Astrocyte (in vitro differentiated cells and primary cell): ENCODE measurements at regions not wholly inside any gene's neighbourhood (a gene's known extent, or its start where the extent isn't known, plus 50 kb on each side); places are given as distances from the start of the nearest gene placed in this dataset.

Source experiments
- DNase-seq: peaks from one replicate; pipeline ENCODE4 v3.0.0-alpha.2; 2010; ENCODE audit warnings: low read depth
- FAIRE-seq: peaks from 2 replicates; lab custom pipeline; 2011; peaks lifted over from hg19 to GRCh38; lab: Jason Lieb, UNC
- H2AFZ ChIP-seq: 2 replicates; pipeline ENCODE4 v1.6.0; 2012; ENCODE audit warnings: low read depth, low read length, inconsistent platforms
- H3K27ac ChIP-seq: 2 replicates; pipeline ENCODE4 v1.5.1; 2011; ENCODE audit warnings: low read depth, low read length, inconsistent platforms
- H3K27me3 ChIP-seq: 2 replicates; pipeline ENCODE4 v1.6.0; 2011; ENCODE audit warnings: low read length, inconsistent platforms; ENCODE audit not compliant: insufficient read depth
- H3K36me3 ChIP-seq: 2 replicates; pipeline ENCODE4 v1.5.1; 2011; ENCODE audit warnings: low read length, inconsistent platforms; ENCODE audit not compliant: insufficient read depth
- H3K4me1 ChIP-seq: 2 replicates; pipeline ENCODE4 v1.5.1; 2011; ENCODE audit warnings: low read length, inconsistent platforms; ENCODE audit not compliant: insufficient read depth
- H3K4me2 ChIP-seq: 2 replicates; pipeline ENCODE4 v1.6.0; 2012; ENCODE audit warnings: low read length, inconsistent platforms
- H3K4me3 ChIP-seq: 2 replicates; pipeline ENCODE4 v1.5.1; 2011; ENCODE audit warnings: low read depth, mild to moderate bottlenecking, low read length, inconsistent platforms; ENCODE audit not compliant: insufficient read depth
- H3K79me2 ChIP-seq: 2 replicates; pipeline ENCODE4 v1.6.0; 2012; ENCODE audit warnings: mild to moderate bottlenecking, low read length, inconsistent platforms; ENCODE audit not compliant: insufficient read depth
- H3K9ac ChIP-seq: 2 replicates; pipeline ENCODE4 v1.6.0; 2012; ENCODE audit warnings: mild to moderate bottlenecking, low read length, inconsistent platforms
- H3K9me3 ChIP-seq: 2 replicates; pipeline ENCODE4 v1.5.1; 2012; ENCODE audit warnings: low read depth, mild to moderate bottlenecking, low read length, inconsistent platforms; ENCODE audit not compliant: insufficient read depth
- H4K20me1 ChIP-seq: 2 replicates; pipeline ENCODE4 v1.6.0; 2012; ENCODE audit warnings: low read length, inconsistent platforms; ENCODE audit not compliant: insufficient read depth
- H3K27ac Mint-ChIP-seq: one replicate; pipeline ENCODE4 v1.8.0; 2021; ENCODE audit warnings: mild to moderate bottlenecking, mixed read lengths; ENCODE audit not compliant: unreplicated experiment
- H3K27me3 Mint-ChIP-seq: one replicate; pipeline ENCODE4 v1.8.0; 2021; ENCODE audit warnings: low read depth, mixed read lengths; ENCODE audit not compliant: unreplicated experiment
- H3K36me3 Mint-ChIP-seq: one replicate; pipeline ENCODE4 v1.8.0; 2021; ENCODE audit warnings: low read depth, mixed read lengths; ENCODE audit not compliant: unreplicated experiment
- H3K4me1 Mint-ChIP-seq: one replicate; pipeline ENCODE4 v1.8.0; 2021; ENCODE audit warnings: low read depth, mixed read lengths; ENCODE audit not compliant: unreplicated experiment
- H3K4me3 Mint-ChIP-seq: one replicate; pipeline ENCODE4 v1.8.0; 2021; ENCODE audit warnings: mild to moderate bottlenecking, moderate library complexity, mixed read lengths; ENCODE audit not compliant: unreplicated experiment
- H3K9me3 Mint-ChIP-seq: one replicate; pipeline ENCODE4 v1.8.0; 2021; ENCODE audit warnings: mild to moderate bottlenecking, mixed read lengths; ENCODE audit not compliant: unreplicated experiment
- EZH2 ChIP-seq: IDR thresholded peaks from 2 replicates; pipeline ENCODE4 v1.6.1; 2012; ENCODE audit warnings: mild to moderate bottlenecking, low read length, inconsistent platforms; ENCODE audit not compliant: insufficient read depth
- TF ChIP-seq, protein P1 (sequence below): IDR thresholded peaks from 2 replicates; pipeline ENCODE4 v1.5.1; 2011; ENCODE audit warnings: low read depth, mild to moderate bottlenecking, inconsistent platforms, low read length, moderate library complexity; ENCODE audit not compliant: insufficient read depth

DNA sequence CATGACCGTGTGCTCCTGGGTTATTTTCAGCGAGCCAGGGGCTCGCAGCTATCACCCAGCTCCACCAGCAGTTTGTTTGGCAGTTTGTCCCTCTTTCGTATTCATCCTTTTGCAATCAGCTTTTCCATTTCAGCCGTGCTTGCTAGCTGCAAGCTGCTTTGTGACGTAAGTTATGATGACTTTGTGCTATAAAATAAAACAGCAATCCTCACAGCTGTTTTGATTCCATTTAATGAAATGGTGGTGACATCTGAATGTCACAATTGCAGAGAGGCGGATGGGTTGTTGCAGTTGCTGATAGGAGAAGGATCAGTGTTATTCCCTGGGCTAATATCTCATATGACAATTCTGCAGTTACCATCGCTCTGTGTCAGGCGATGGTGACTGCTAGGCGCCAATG, 251.7 kb downstream of the SNX10 start:
- Mint-ChIP-seq H3K9me3 (no peaks in the 10 kb centered on the region), H3K27me3 (peaks cover 20% of the 10 kb centered on the region), H3K27ac (no peak overlapping the region), H3K4me1 (no peaks in the 10 kb centered on the region), H3K36me3 (no peaks in the 10 kb centered on the region), H3K4me3 (no peak overlapping the region)
- no peak overlapping the region for H3K4me3 ChIP-seq
- H3K36me3 ChIP-seq = no peaks in the 10 kb centered on the region
- no peaks in the 10 kb centered on the region for H3K79me2 ChIP-seq
- no peaks in the 10 kb centered on the region for H3K4me1 ChIP-seq
- no peak for DNase-seq
- H2AFZ ChIP-seq = no peak overlapping the region
- no peak for FAIRE-seq
- no peak overlapping the region for H3K4me2 ChIP-seq
- H3K27me3 ChIP-seq = no peaks in the 10 kb centered on the region
- TF ChIP-seq EZH2 = no peak
- TF ChIP-seq, protein P1, sequence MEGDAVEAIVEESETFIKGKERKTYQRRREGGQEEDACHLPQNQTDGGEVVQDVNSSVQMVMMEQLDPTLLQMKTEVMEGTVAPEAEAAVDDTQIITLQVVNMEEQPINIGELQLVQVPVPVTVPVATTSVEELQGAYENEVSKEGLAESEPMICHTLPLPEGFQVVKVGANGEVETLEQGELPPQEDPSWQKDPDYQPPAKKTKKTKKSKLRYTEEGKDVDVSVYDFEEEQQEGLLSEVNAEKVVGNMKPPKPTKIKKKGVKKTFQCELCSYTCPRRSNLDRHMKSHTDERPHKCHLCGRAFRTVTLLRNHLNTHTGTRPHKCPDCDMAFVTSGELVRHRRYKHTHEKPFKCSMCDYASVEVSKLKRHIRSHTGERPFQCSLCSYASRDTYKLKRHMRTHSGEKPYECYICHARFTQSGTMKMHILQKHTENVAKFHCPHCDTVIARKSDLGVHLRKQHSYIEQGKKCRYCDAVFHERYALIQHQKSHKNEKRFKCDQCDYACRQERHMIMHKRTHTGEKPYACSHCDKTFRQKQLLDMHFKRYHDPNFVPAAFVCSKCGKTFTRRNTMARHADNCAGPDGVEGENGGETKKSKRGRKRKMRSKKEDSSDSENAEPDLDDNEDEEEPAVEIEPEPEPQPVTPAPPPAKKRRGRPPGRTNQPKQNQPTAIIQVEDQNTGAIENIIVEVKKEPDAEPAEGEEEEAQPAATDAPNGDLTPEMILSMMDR = no peak
- no peaks in the 10 kb centered on the region for H3K9me3 ChIP-seq
- no peak overlapping the region for H3K9ac ChIP-seq
- H4K20me1 ChIP-seq = no peaks in the 10 kb centered on the region
- H3K27ac ChIP-seq = no peak overlapping the region

DNA sequence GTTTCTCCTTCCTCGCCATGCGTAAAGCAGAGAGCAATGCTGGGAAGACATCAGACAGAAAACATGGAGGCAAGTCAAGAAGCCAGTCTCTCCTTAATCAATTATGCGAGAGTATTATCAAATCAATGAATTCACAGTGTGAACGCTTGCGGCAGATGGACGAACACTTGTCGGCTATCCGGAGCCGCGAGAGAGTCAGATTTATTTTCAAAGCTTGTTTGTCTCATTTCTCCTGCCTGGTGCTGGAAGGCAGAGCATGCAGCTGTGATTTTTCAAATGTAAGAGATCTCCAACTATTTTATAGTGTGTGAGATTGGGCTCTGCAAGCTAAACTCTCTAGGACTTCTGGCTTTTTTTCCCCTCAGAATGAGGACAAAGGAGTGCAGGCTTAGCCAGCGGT, 252.3 kb downstream of the SNX10 start:
- no peak overlapping the region for H2AFZ ChIP-seq
- DNase-seq (no peak), FAIRE-seq (no peak)
- H3K4me2 ChIP-seq = no peak overlapping the region
- Mint-ChIP-seq H3K9me3 (no peaks in the 10 kb centered on the region), H3K27me3 (peaks cover 19% of the 10 kb centered on the region), H3K4me1 (no peaks in the 10 kb centered on the region), H3K36me3 (no peaks in the 10 kb centered on the region), H3K27ac (no peak overlapping the region), H3K4me3 (no peak overlapping the region)
- H3K9ac ChIP-seq = no peak overlapping the region
- no peaks in the 10 kb centered on the region for H3K36me3 ChIP-seq
- no peak overlapping the region for H3K4me3 ChIP-seq
- H3K79me2 ChIP-seq = no peaks in the 10 kb centered on the region
- TF ChIP-seq EZH2 = no peak
- TF ChIP-seq, protein P1 = no peak
- no peaks in the 10 kb centered on the region for H3K9me3 ChIP-seq
- no peaks in the 10 kb centered on the region for H3K4me1 ChIP-seq
- no peaks in the 10 kb centered on the region for H4K20me1 ChIP-seq
- H3K27me3 ChIP-seq = no peaks in the 10 kb centered on the region
- H3K27ac ChIP-seq = no peak overlapping the region

DNA sequence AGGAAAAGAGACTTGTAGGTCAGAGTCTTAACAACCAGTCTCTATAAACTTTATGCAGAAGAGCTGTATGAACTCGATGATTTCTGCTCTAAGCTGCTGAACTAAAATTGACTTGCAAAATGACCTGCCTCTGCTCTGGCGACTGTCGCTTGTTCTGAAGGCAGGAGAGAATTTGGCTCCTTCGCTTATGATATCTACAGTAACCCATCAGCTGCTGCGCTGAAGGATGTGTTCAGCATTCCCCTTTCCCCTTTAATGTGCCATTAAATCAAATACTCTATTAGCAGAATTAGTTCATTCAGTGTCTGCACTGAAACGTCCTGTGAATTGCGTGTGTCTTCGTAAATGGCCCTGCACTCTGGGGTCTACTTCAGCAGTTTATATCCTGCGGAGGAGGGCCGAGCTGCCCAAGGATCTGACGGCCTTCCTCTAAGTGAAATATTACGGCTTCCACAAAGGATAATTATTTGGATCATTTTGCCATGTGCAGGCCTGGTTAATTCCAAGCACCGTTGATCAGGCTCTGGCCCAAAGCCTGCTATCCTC, 254.9 kb downstream of the SNX10 start:
- no peak overlapping the region for H3K4me3 ChIP-seq
- H3K9ac ChIP-seq = no peak overlapping the region
- no peaks in the 10 kb centered on the region for H3K9me3 Mint-ChIP-seq
- no peaks in the 10 kb centered on the region for H4K20me1 ChIP-seq
- H3K36me3 ChIP-seq = no peaks in the 10 kb centered on the region
- H3K27me3 ChIP-seq = no peaks in the 10 kb centered on the region
- no peaks in the 10 kb centered on the region for H3K79me2 ChIP-seq
- H3K4me1 ChIP-seq = no peaks in the 10 kb centered on the region
- H3K9me3 ChIP-seq = no peaks in the 10 kb centered on the region
- H3K4me3 Mint-ChIP-seq = no peak overlapping the region
- H3K36me3 Mint-ChIP-seq = no peaks in the 10 kb centered on the region
- DNase-seq (no peak), FAIRE-seq (no peak)
- H3K27ac ChIP-seq = no peak overlapping the region
- TF ChIP-seq, protein P1 = no peak
- no peak for TF ChIP-seq EZH2
- H2AFZ ChIP-seq = no peak overlapping the region
- no peak overlapping the region for H3K4me2 ChIP-seq
- H3K27me3 Mint-ChIP-seq = peaks cover 14% of the 10 kb centered on the region
- H3K4me1 Mint-ChIP-seq = no peaks in the 10 kb centered on the region
- H3K27ac Mint-ChIP-seq = no peak overlapping the region
